OCI-LY1 (cell line): ENCODE measurements at regions not wholly inside any gene's neighbourhood (a gene's known extent, or its start where the extent isn't known, plus 50 kb on each side); places are given as distances from the start of the nearest gene placed in this dataset.
"Not testable (repeated sequence)": the region's sequence is repeated elsewhere in the genome, so short reads cannot be mapped to it uniquely, and the experiment has no call there.

ENCODE experiments used
- H2AFZ ChIP-seq: fragments of 200-600 bp; sonication (generic), shearing (Covaris generic); 2 replicates; pipeline ENCODE4 v1.6.0; 2014; ENCODE audit warnings: antibody characterized with exemption, mild to moderate bottlenecking, low read length
- H3F3A ChIP-seq: fragments of 200-600 bp; sonication (generic), shearing (Covaris generic); 2 replicates; pipeline ENCODE4 v1.6.0; 2014; ENCODE audit warnings: mild to moderate bottlenecking, antibody characterized with exemption, low read length, moderate library complexity; ENCODE audit not compliant: insufficient read depth
- H3K27ac ChIP-seq: fragments of 200-600 bp; sonication (generic); 2 replicates; pipeline ENCODE4 v1.5.1; 2014; ENCODE audit warnings: low read length, mixed run types, mild to moderate bottlenecking, low read depth; ENCODE audit not compliant: poor library complexity, severe bottlenecking
- H3K27me3 ChIP-seq: fragments of 200-600 bp; sonication (generic); 2 replicates; pipeline ENCODE4 v1.6.0; 2014; ENCODE audit warnings: antibody characterized with exemption, mild to moderate bottlenecking, low read length, moderate library complexity; ENCODE audit not compliant: insufficient read depth
- H3K36me3 ChIP-seq: fragments of 200-600 bp; sonication (generic); 2 replicates; pipeline ENCODE4 v1.6.1; 2014; ENCODE audit warnings: mild to moderate bottlenecking, antibody characterized with exemption, low read length, moderate library complexity, mixed read lengths; ENCODE audit not compliant: insufficient read depth
- H3K4me1 ChIP-seq: fragments of 200-600 bp; sonication (generic); 2 replicates; pipeline ENCODE4 v1.5.1; 2014; ENCODE audit warnings: mild to moderate bottlenecking, low read length, moderate library complexity; ENCODE audit not compliant: insufficient read depth, severe bottlenecking
- H3K4me2 ChIP-seq: fragments of 200-600 bp; sonication (generic), shearing (Covaris generic); 2 replicates; pipeline ENCODE4 v1.6.1; 2014; ENCODE audit warnings: low read length
- H3K4me3 ChIP-seq: fragments of 200-600 bp; sonication (generic); 2 replicates; pipeline ENCODE4 v1.5.1; 2014; ENCODE audit warnings: low read length, low read depth, mild to moderate bottlenecking, mixed read lengths; ENCODE audit not compliant: poor library complexity, severe bottlenecking
- H3K79me2 ChIP-seq: fragments of 200-600 bp; shearing (Covaris generic); 2 replicates; pipeline ENCODE4 v1.6.1; 2016; ENCODE audit warnings: mixed run types, low read length, mixed read lengths; ENCODE audit not compliant: insufficient read depth
- H3K9ac ChIP-seq: fragments of 200-600 bp; sonication (generic), shearing (Covaris generic); 2 replicates; pipeline ENCODE4 v1.6.1; 2014; ENCODE audit warnings: mild to moderate bottlenecking, low read length, mixed read lengths
- H3K9me2 ChIP-seq: fragments of 200-600 bp; sonication (generic), shearing (Covaris generic); 2 replicates; pipeline ENCODE4 v1.6.1; 2014; ENCODE audit warnings: low read depth, mild to moderate bottlenecking, low read length, mixed read lengths
- H3K9me3 ChIP-seq: fragments of 200-600 bp; shearing (Covaris generic); 2 replicates; pipeline ENCODE4 v1.6.1; 2014; ENCODE audit warnings: low read length, mixed read lengths
- H4K20me1 ChIP-seq: fragments of 200-600 bp; sonication (generic), shearing (Covaris generic); 2 replicates; pipeline ENCODE4 v1.6.0; 2016; ENCODE audit warnings: mild to moderate bottlenecking, low read length; ENCODE audit not compliant: insufficient read depth
- CTCF ChIP-seq: fragments of 200-600 bp; sonication (generic), shearing (Covaris generic); IDR thresholded peaks from 2 replicates; pipeline ENCODE4 v1.5.1; 2017; ENCODE audit warnings: mild to moderate bottlenecking, antibody characterized with exemption, low read length, moderate library complexity, mixed read lengths
- EZH2 ChIP-seq: fragments of 200-600 bp; sonication (generic), shearing (Covaris generic); IDR thresholded peaks from 2 replicates; pipeline ENCODE4 v1.8.0; 2017; ENCODE audit warnings: borderline replicate concordance, mixed run types, mild to moderate bottlenecking, antibody characterized with exemption, low read length, moderate library complexity, mixed read lengths

DNA sequence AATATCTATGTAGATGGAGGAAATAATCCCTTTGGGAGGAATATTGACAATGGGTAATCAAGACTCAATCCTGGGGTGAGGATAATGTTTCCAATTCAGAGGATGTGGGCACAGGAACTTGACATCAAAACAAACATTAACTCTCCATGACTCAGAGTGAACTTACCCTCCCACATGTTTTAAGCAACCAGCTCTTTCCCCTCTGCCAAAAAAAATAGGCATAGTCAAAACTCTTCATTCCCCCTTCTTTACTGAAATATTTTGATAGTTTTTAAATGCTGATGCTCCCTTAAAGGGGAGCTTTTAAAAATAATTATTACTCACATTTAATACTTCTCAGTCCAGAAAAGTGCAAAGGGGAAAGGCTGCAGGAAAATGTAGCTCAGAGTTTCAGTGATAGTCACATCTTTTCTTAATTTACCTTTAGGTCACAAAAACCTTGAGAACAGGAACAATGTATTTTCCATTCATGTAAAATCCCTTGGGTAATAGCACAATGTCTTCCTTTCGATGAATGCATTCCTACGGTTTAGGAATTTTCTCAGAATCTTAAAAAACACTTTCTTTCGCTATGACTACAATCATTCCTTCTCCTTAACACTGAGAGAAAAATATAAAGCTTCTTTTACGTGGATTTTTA is 298.4 kb upstream of the GRAMD2B start:
- no peaks in the 10 kb centered on the region for H3K9me3 ChIP-seq

GRCh38 chr5:126125407-126125806 is 297.8 kb upstream of the GRAMD2B start:
- H3K4me3 ChIP-seq, result no peak overlapping the region
- H3K27ac ChIP-seq, result no peak overlapping the region
- H3K36me3 ChIP-seq, result no peaks in the 10 kb centered on the region
- no peak overlapping the region for H2AFZ ChIP-seq
- H3K9me3 ChIP-seq, result no peaks in the 10 kb centered on the region
- H3K79me2 ChIP-seq, result no peaks in the 10 kb centered on the region
- TF ChIP-seq CTCF (no peak), EZH2 (no peak)
- H4K20me1 ChIP-seq, result no peaks in the 10 kb centered on the region
- no peaks in the 10 kb centered on the region for H3K27me3 ChIP-seq
- no peaks in the 10 kb centered on the region for H3F3A ChIP-seq
- no peaks in the 10 kb centered on the region for H3K4me1 ChIP-seq
- H3K9ac ChIP-seq, result no peak overlapping the region
- no peak overlapping the region for H3K4me2 ChIP-seq
- no peaks in the 10 kb centered on the region for H3K9me2 ChIP-seq

More for the DNA sequence above, 298.4 kb upstream of the GRAMD2B start:
- no peaks in the 10 kb centered on the region for H3K4me1 ChIP-seq
- no peaks in the 10 kb centered on the region for H3K27me3 ChIP-seq
- TF ChIP-seq EZH2 (no peak), CTCF (no peak)
- H3K4me3 ChIP-seq, result no peak overlapping the region
- H3K9me2 ChIP-seq, result no peaks in the 10 kb centered on the region
- H2AFZ ChIP-seq, result no peak overlapping the region
- no peaks in the 10 kb centered on the region for H3F3A ChIP-seq
- H3K36me3 ChIP-seq, result no peaks in the 10 kb centered on the region
- no peak overlapping the region for H3K4me2 ChIP-seq
- H3K9ac ChIP-seq, result no peak overlapping the region
- H3K27ac ChIP-seq, result no peak overlapping the region
- H4K20me1 ChIP-seq, result no peaks in the 10 kb centered on the region
- no peaks in the 10 kb centered on the region for H3K79me2 ChIP-seq

DNA sequence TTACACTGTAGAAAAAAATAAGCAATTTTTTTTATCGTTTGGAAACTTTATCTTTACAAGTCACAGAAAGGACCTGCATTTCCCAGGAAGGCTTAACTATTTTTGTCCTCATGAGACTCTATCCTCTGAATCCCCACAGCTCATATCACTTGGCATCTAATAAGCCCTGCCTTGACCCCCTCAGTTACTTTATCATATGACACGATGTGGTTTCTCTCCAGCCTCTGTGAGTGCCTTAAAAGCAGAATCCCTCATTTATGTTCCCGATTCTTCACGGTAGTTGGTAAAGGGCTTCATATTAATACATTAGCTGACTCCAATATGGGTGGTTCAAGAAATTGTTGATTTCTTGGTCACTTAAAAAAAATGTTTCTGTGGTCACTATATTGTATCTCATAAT is 296.6 kb upstream of the GRAMD2B start:
- H3K4me2 ChIP-seq, result no peak overlapping the region
- no peak overlapping the region for H3K27ac ChIP-seq
- no peaks in the 10 kb centered on the region for H3K4me1 ChIP-seq
- no peaks in the 10 kb centered on the region for H3K79me2 ChIP-seq
- H2AFZ ChIP-seq, result no peak overlapping the region
- no peaks in the 10 kb centered on the region for H3K36me3 ChIP-seq
- TF ChIP-seq EZH2 (no peak), CTCF (no peak)
- no peaks in the 10 kb centered on the region for H3K27me3 ChIP-seq
- H3K9me2 ChIP-seq, result no peaks in the 10 kb centered on the region
- no peaks in the 10 kb centered on the region for H3F3A ChIP-seq
- no peaks in the 10 kb centered on the region for H4K20me1 ChIP-seq
- H3K9ac ChIP-seq, result no peak overlapping the region
- H3K4me3 ChIP-seq, result no peak overlapping the region
- no peaks in the 10 kb centered on the region for H3K9me3 ChIP-seq

- H3F3A ChIP-seq, H2AFZ ChIP-seq, H4K20me1 ChIP-seq, H3K9me3 ChIP-seq, H3K36me3 ChIP-seq, H3K4me1 ChIP-seq, H3K9ac ChIP-seq, H3K9me2 ChIP-seq, H3K4me3 ChIP-seq, H3K79me2 ChIP-seq, H3K4me2 ChIP-seq, H3K27ac ChIP-seq, H3K27me3 ChIP-seq: not testable (repeated sequence)
These were observed 295.8 kb upstream of the GRAMD2B start for GRCh38 chr5:126127371-126127770.
